ENCODE measurements at regions not wholly inside any gene's neighbourhood (a gene's known extent, or its start where the extent isn't known, plus 50 kb on each side); places are given as distances from the start of the nearest gene placed in this dataset.

DNA sequence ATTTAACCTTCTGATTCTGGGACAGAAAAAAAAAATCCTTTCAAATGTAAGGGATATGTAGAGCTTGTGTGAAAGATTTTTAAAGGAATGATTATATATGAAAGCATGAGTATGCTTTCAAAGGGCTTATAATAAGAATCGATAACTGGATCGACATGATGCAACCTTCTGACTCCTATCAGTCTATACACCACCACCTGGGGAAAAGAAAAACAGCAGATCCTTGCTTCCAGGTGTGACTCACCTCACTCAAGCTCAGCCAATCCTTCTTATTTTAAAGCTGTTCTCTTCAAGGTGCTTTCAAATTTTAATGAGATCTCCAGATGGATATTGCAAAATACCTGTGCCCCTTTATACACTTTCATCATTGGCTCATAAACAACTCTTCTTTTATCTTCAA, 102.1 kb upstream of the EDNRA start:
- Histone ChIP-seq H3K4me3 (no peak overlapping the region), H3K27me3 (no peaks in the 10 kb centered on the region), H3K4me1 (no peaks in the 10 kb centered on the region), H3K9me3 (peaks cover 0 to 22% (median 0%) of the 10 kb centered on the region in 12 donors), H3K36me3 (no peaks in the 10 kb centered on the region), H3K27ac (no peak overlapping the region)
- no peak for TF ChIP-seq CTCF (IDR thresholded peaks at IDR 0.05)
- no peak for TF ChIP-seq POLR2A (IDR thresholded peaks at IDR 0.05)
- DNase-seq, result no peak
- intact Hi-C loops (cut with DNase I), result no loop called here
- 73 to 82% (median 76%) methylated on average over 2 of the region's 2 CpGs for WGBS, 4 donors
- no peak for ATAC-seq

DNA sequence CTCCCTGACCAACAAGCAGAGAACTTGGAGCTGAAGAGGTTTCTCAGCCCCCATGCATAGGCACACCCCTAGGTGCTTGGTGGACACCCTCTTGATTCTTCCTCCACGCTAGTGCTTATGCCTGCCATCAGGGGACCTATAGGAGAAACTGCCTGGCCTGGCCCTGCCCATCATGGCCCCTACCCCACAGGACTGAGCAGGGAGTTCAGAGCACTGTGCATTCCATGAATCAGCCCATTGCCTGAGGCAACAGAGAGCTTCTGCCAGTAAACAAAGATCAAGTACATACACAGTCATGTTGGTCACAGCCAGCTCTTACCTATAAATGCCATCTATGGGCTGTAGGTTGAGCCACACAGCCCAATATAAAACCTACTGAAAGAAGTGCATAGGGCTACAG, 99.1 kb upstream of the EDNRA start:
- 62 to 85% (median 82%) methylated on average over 1 of the region's 1 CpG for WGBS, 4 donors

DNA sequence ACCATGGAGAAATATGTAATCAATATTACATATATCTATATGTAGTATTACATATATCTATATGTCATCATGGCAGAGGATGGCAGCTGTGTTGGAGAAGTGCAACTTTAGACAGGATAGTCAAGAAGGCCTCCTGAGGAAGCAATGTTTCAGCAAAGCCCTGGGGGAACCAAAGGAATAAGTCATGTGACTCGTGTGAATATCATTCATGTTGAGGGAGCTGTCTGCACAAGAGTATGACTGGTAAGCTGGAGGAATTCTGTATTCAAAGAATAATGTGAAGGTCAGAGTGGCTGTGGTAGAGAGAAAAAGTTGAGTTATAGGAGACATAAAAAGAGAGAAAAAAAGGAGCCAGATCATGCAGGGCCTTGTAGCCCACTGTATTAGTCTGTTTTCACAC, 92.9 kb upstream of the EDNRA start:
- no peaks in the 10 kb centered on the region for H3K4me1 ChIP-seq
- no peak for TF ChIP-seq CTCF (IDR thresholded peaks at IDR 0.05)
- TF ChIP-seq POLR2A (IDR thresholded peaks at IDR 0.05), result no peak
- intact Hi-C loops (cut with DNase I), result no loop called here
- H3K36me3 ChIP-seq, result no peaks in the 10 kb centered on the region
- WGBS, 4 donors, result 61 to 70% (median 70%) methylated on average over 1 of the region's 1 CpG
- no peak overlapping the region for H3K4me3 ChIP-seq
- H3K9me3 ChIP-seq, result peaks cover 0 to 4% (median 0%) of the 10 kb centered on the region in 12 donors
- ATAC-seq, result no peak
- H3K27me3 ChIP-seq, result no peaks in the 10 kb centered on the region
- no peak for DNase-seq
- H3K27ac ChIP-seq, result no peak overlapping the region

More for the DNA sequence above, 99.1 kb upstream of the EDNRA start:
- H3K27me3 ChIP-seq, result no peaks in the 10 kb centered on the region
- no peaks in the 10 kb centered on the region for H3K36me3 ChIP-seq
- DNase-seq (no peak), ATAC-seq (no peak)
- TF ChIP-seq POLR2A (IDR thresholded peaks at IDR 0.05) (no peak), CTCF (IDR thresholded peaks at IDR 0.05) (no peak)
- no peak overlapping the region for H3K27ac ChIP-seq
- H3K4me1 ChIP-seq, result no peaks in the 10 kb centered on the region
- intact Hi-C loops (cut with DNase I), result no loop called here
- no peak overlapping the region for H3K4me3 ChIP-seq
- H3K9me3 ChIP-seq, result peaks cover 0 to 17% (median 0%) of the 10 kb centered on the region in 12 donors

- intact Hi-C loops (cut with DNase I), result no loop called here
- Histone ChIP-seq H3K36me3 (no peaks in the 10 kb centered on the region), H3K27ac (no peak overlapping the region), H3K4me1 (no peaks in the 10 kb centered on the region), H3K27me3 (no peaks in the 10 kb centered on the region), H3K9me3 (peaks cover 0 to 5% (median 0%) of the 10 kb centered on the region in 12 donors), H3K4me3 (no peak overlapping the region)
- 0 to 68% (median 33%) methylated on average over 1 of the region's 1 CpG for WGBS, 4 donors
- ATAC-seq, result no peak
- no peak for TF ChIP-seq CTCF (IDR thresholded peaks at IDR 0.05)
- TF ChIP-seq POLR2A (IDR thresholded peaks at IDR 0.05), result no peak
- no peak for DNase-seq
These were observed 84.8 kb upstream of the EDNRA start for GRCh38 chr4:147396105-147396504.
